ENCODE measurements at regions not wholly inside any gene's neighbourhood (a gene's known extent, or its start where the extent isn't known, plus 50 kb on each side); places are given as distances from the start of the nearest gene placed in this dataset.

- Histone ChIP-seq H3K9me3 (ENCODE audit: control insufficient read depth, low read length) (no peaks in the 10 kb centered on the region), H3K9ac (ENCODE audit: low read length) (no peak overlapping the region), H3K27me3 (replicated peaks; ENCODE audit: control insufficient read depth, insufficient read depth, low read length) (no peaks in the 10 kb centered on the region), H3K4me3 (ENCODE audit: low read length) (no peak overlapping the region), H3K4me1 (ENCODE audit: control insufficient read depth, insufficient read depth, low read length) (no peaks in the 10 kb centered on the region), H3K36me3 (ENCODE audit: control insufficient read depth, insufficient read depth, low read length, severe bottlenecking) (no peaks in the 10 kb centered on the region)
- no peak for DNase-seq (ENCODE audit: low read depth)
These were observed 160.1 kb upstream of the DAP start for GRCh38 chr5:10921160-10921559.

DNA sequence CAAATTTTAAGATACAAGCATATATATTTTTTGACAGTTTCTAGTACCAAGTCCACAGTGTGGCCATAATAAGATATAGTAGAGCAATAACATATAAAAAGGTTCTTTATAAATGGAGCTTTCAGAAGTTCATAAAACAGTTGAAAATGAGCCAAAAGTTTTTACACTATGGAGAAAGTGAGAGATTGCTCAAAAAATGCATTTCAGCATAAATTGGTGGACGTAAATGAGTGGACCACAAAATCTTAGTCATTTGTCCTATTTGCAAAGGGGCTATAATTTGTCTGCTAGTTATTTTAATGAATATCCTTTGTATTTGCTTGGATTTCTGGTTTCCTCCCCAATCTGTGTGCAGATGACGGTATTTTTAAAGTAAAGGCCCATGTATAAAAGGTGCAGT is 159.4 kb upstream of the DAP start:
- H3K4me1 ChIP-seq (ENCODE audit: control insufficient read depth, insufficient read depth, low read length): no peaks in the 10 kb centered on the region
- no peak for DNase-seq (ENCODE audit: low read depth)
- no peaks in the 10 kb centered on the region for H3K27me3 ChIP-seq (replicated peaks; ENCODE audit: control insufficient read depth, insufficient read depth, low read length)
- no peak overlapping the region for H3K4me3 ChIP-seq (ENCODE audit: low read length)
- H3K36me3 ChIP-seq (ENCODE audit: control insufficient read depth, insufficient read depth, low read length, severe bottlenecking): no peaks in the 10 kb centered on the region
- H3K9ac ChIP-seq (ENCODE audit: low read length): no peak overlapping the region
- no peaks in the 10 kb centered on the region for H3K9me3 ChIP-seq (ENCODE audit: control insufficient read depth, low read length)

GRCh38 chr5:10914741-10915480 is 153.9 kb upstream of the DAP start:
- Histone ChIP-seq H3K4me3 (ENCODE audit: low read length) (no peak overlapping the region), H3K9me3 (ENCODE audit: control insufficient read depth, low read length) (no peaks in the 10 kb centered on the region), H3K36me3 (ENCODE audit: control insufficient read depth, insufficient read depth, low read length, severe bottlenecking) (no peaks in the 10 kb centered on the region), H3K4me1 (ENCODE audit: control insufficient read depth, insufficient read depth, low read length) (no peaks in the 10 kb centered on the region), H3K9ac (ENCODE audit: low read length) (no peak overlapping the region), H3K27me3 (replicated peaks; ENCODE audit: control insufficient read depth, insufficient read depth, low read length) (no peaks in the 10 kb centered on the region)
- no peak for DNase-seq (ENCODE audit: low read depth)

DNA sequence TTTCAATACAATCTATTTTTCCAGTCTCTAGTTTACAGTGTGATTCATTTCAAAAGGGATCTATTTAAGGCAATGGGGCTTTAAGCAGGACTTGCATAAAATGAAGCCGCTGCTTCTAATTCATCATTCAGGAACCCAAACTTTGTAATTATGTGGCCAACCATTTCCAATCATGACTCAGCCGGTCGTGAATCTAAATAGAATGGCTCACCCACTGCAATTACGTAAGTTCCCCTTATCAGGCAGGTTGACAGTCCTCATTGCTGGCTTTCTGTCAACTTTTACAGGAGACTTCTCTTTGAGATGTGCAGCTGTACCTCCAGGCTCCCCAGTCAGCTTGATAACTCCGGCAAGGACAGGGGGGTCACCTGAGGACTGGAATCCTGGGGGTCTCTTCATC is 152.8 kb upstream of the DAP start:
- Histone ChIP-seq H3K4me1 (ENCODE audit: control insufficient read depth, insufficient read depth, low read length) (no peaks in the 10 kb centered on the region), H3K27me3 (replicated peaks; ENCODE audit: control insufficient read depth, insufficient read depth, low read length) (no peaks in the 10 kb centered on the region), H3K9ac (ENCODE audit: low read length) (no peak overlapping the region), H3K9me3 (ENCODE audit: control insufficient read depth, low read length) (no peaks in the 10 kb centered on the region), H3K36me3 (ENCODE audit: control insufficient read depth, insufficient read depth, low read length, severe bottlenecking) (no peaks in the 10 kb centered on the region), H3K4me3 (ENCODE audit: low read length) (no peak overlapping the region)
- peak; percentile 72 for DNase-seq (ENCODE audit: low read depth)

- no peaks in the 10 kb centered on the region for H3K4me1 ChIP-seq (ENCODE audit: control insufficient read depth, insufficient read depth, low read length)
- H3K36me3 ChIP-seq (ENCODE audit: control insufficient read depth, insufficient read depth, low read length, severe bottlenecking): no peaks in the 10 kb centered on the region
- DNase-seq (ENCODE audit: low read depth): no peak
- H3K4me3 ChIP-seq (ENCODE audit: low read length): no peak overlapping the region
- H3K27me3 ChIP-seq (replicated peaks; ENCODE audit: control insufficient read depth, insufficient read depth, low read length): no peaks in the 10 kb centered on the region
- H3K9me3 ChIP-seq (ENCODE audit: control insufficient read depth, low read length): no peaks in the 10 kb centered on the region
- no peak overlapping the region for H3K9ac ChIP-seq (ENCODE audit: low read length)
These were observed 152.3 kb upstream of the DAP start for GRCh38 chr5:10913181-10913810.

- Histone ChIP-seq H3K9ac (ENCODE audit: low read length) (no peak overlapping the region), H3K9me3 (ENCODE audit: control insufficient read depth, low read length) (peaks cover under 1% of the 10 kb centered on the region), H3K4me1 (ENCODE audit: control insufficient read depth, insufficient read depth, low read length) (no peaks in the 10 kb centered on the region), H3K4me3 (ENCODE audit: low read length) (no peak overlapping the region), H3K36me3 (ENCODE audit: control insufficient read depth, insufficient read depth, low read length, severe bottlenecking) (no peaks in the 10 kb centered on the region), H3K27me3 (replicated peaks; ENCODE audit: control insufficient read depth, insufficient read depth, low read length) (no peaks in the 10 kb centered on the region)
- DNase-seq (ENCODE audit: low read depth): no peak
These were observed 151.4 kb upstream of the DAP start for GRCh38 chr5:10912435-10912834.

DNA sequence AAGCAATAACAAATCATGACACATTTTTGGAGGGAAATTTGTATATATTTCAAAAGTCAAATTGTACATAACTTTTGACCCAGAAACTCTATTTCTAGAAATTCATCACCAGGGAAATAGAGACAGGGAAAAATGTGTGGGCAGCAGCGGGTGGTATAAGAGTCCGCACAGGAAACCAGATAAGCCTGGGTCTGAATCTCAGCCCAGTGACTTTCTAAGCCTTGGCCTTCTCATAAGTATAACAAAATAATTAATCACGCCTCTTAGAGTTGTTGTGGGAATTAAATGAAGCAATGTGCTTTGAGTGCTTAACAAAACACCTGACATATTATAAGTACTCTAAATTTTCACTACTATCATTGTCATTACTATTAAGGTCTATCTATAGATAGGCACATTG is 149.2 kb upstream of the DAP start:
- Histone ChIP-seq H3K9me3 (ENCODE audit: control insufficient read depth, low read length) (peaks cover 9% of the 10 kb centered on the region), H3K36me3 (ENCODE audit: control insufficient read depth, insufficient read depth, low read length, severe bottlenecking) (no peaks in the 10 kb centered on the region), H3K4me1 (ENCODE audit: control insufficient read depth, insufficient read depth, low read length) (no peaks in the 10 kb centered on the region), H3K27me3 (replicated peaks; ENCODE audit: control insufficient read depth, insufficient read depth, low read length) (no peaks in the 10 kb centered on the region), H3K4me3 (ENCODE audit: low read length) (no peak overlapping the region), H3K9ac (ENCODE audit: low read length) (no peak overlapping the region)
- DNase-seq (ENCODE audit: low read depth): no peak

GRCh38 chr5:10904862-10905432 is 143.9 kb upstream of the DAP start:
- Histone ChIP-seq H3K36me3 (ENCODE audit: control insufficient read depth, insufficient read depth, low read length, severe bottlenecking) (no peaks in the 10 kb centered on the region), H3K4me1 (ENCODE audit: control insufficient read depth, insufficient read depth, low read length) (peaks cover 3% of the 10 kb centered on the region), H3K27me3 (replicated peaks; ENCODE audit: control insufficient read depth, insufficient read depth, low read length) (no peaks in the 10 kb centered on the region), H3K4me3 (ENCODE audit: low read length) (no peak overlapping the region), H3K9me3 (ENCODE audit: control insufficient read depth, low read length) (peaks cover 9% of the 10 kb centered on the region), H3K9ac (ENCODE audit: low read length) (no peak overlapping the region)
- DNase-seq (ENCODE audit: low read depth): no peak

GRCh38 chr5:10903786-10904560 is 142.9 kb upstream of the DAP start:
- H3K4me1 ChIP-seq (ENCODE audit: control insufficient read depth, insufficient read depth, low read length): peaks cover 3% of the 10 kb centered on the region
- peaks cover 2% of the 10 kb centered on the region for H3K27me3 ChIP-seq (replicated peaks; ENCODE audit: control insufficient read depth, insufficient read depth, low read length)
- DNase-seq (ENCODE audit: low read depth): no peak
- H3K9ac ChIP-seq (ENCODE audit: low read length): no peak overlapping the region
- H3K4me3 ChIP-seq (ENCODE audit: low read length): no peak overlapping the region
- H3K9me3 ChIP-seq (ENCODE audit: control insufficient read depth, low read length): peaks cover 9% of the 10 kb centered on the region
- no peaks in the 10 kb centered on the region for H3K36me3 ChIP-seq (ENCODE audit: control insufficient read depth, insufficient read depth, low read length, severe bottlenecking)

DNA sequence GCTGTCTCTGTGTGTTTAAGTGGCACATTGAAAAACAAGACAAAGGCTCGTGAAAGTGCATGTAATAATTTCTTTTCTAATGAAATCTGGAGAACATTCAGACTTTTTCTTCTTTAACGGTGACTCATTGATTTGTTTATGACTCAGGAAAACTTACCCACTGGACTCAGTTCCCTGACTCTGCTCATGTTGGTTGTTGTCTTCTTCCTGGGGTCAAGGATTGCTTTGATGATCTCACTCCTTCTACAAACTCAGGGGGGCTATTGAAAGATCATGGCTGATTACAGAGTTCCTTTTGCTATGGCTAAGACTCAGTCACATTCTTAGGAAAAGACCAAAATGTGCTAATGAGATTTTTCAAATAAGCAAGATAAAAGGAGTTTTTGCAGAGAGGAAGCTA is 141.1 kb upstream of the DAP start:
- Histone ChIP-seq H3K4me1 (ENCODE audit: control insufficient read depth, insufficient read depth, low read length) (peaks cover 3% of the 10 kb centered on the region), H3K9me3 (ENCODE audit: control insufficient read depth, low read length) (peaks cover 5% of the 10 kb centered on the region), H3K27me3 (replicated peaks; ENCODE audit: control insufficient read depth, insufficient read depth, low read length) (peaks cover 2% of the 10 kb centered on the region), H3K4me3 (ENCODE audit: low read length) (no peak overlapping the region), H3K9ac (ENCODE audit: low read length) (no peak overlapping the region), H3K36me3 (ENCODE audit: control insufficient read depth, insufficient read depth, low read length, severe bottlenecking) (no peaks in the 10 kb centered on the region)
- DNase-seq (ENCODE audit: low read depth): peak; percentile 48

DNA sequence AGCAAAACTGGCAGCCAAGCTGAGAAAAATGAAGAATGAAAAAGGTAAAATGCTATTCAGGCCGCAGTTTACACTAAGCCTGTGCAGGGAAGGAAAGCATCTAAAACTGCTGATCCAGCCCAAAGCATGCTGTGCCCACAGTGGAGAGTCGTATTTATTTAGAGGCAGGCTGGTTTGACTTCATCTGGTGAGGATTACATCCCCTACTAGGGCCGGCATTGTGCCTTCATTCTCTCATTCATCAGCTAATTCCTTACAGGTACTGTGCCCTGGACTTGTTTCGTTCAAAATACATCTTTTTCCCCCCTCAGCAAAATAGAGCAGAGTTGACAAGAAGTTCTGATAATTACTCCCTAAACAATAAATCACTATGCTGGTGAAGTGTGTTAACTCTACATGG is 137.5 kb upstream of the DAP start:
- no peak for DNase-seq (ENCODE audit: low read depth)
- peaks cover 2% of the 10 kb centered on the region for H3K27me3 ChIP-seq (replicated peaks; ENCODE audit: control insufficient read depth, insufficient read depth, low read length)
- H3K4me3 ChIP-seq (ENCODE audit: low read length): no peak overlapping the region
- peaks cover 3% of the 10 kb centered on the region for H3K4me1 ChIP-seq (ENCODE audit: control insufficient read depth, insufficient read depth, low read length)
- no peaks in the 10 kb centered on the region for H3K9me3 ChIP-seq (ENCODE audit: control insufficient read depth, low read length)
- H3K36me3 ChIP-seq (ENCODE audit: control insufficient read depth, insufficient read depth, low read length, severe bottlenecking): no peaks in the 10 kb centered on the region
- H3K9ac ChIP-seq (ENCODE audit: low read length): no peak overlapping the region
